PC-3 (cell line): ENCODE measurements at regions not wholly inside any gene's neighbourhood (a gene's known extent, or its start where the extent isn't known, plus 50 kb on each side); places are given as distances from the start of the nearest gene placed in this dataset.

Experiments used
- ATAC-seq: fragments of 200-7000 bp; cut with Tn5 transposase; 2 replicates; pipeline ENCODE4 v1.9.1; 2020; ENCODE audit warnings: mild to moderate bottlenecking, moderate library complexity
- BruUV-seq: library from RNA; stranded (reverse); fragments of 400-500 nt; replicated peaks from 2 replicates; lab custom pipeline; 2021; lab: Mats Ljungman, UMichigan
- CTCF ChIA-PET: fragments of 300-600 bp; sonication (Branson Sonifier 250); formaldehyde crosslinking; loops from one replicate; lab custom pipeline; 2022; ENCODE audit warnings: antibody characterized with exemption; lab: Charles Lee
- POLR2A ChIA-PET: fragments of 300-600 bp; sonication (Branson Sonifier 250); formaldehyde crosslinking; loops from one replicate; lab custom pipeline; 2022; ENCODE audit warnings: antibody characterized with exemption; ENCODE audit not compliant: unreplicated experiment; lab: Charles Lee
- DNase-seq: peaks from one replicate; pipeline ENCODE4 v3.0.0-alpha.2; 2015
- H2AFZ ChIP-seq: fragments of 300-600 bp; sonication (generic); 2 replicates; pipeline ENCODE4 v1.6.0; 2016; ENCODE audit warnings: antibody characterized with exemption, low read length
- H3F3A ChIP-seq: fragments of 300-600 bp; sonication (generic); one replicate; pipeline ENCODE4 v1.6.0; 2017; ENCODE audit warnings: antibody characterized with exemption, low read length, control low read depth, mild to moderate bottlenecking; ENCODE audit not compliant: unreplicated experiment
- H3K27ac ChIP-seq: fragments of 300-600 bp; sonication (generic); 2 replicates; pipeline ENCODE4 v1.5.1; 2016; ENCODE audit warnings: mild to moderate bottlenecking, low read length
- H3K27me3 ChIP-seq: fragments of 300-600 bp; sonication (generic); 2 replicates; pipeline ENCODE4 v1.6.1; 2016; ENCODE audit warnings: low read length, mixed read lengths
- H3K36me3 ChIP-seq: fragments of 300-600 bp; sonication (generic); 2 replicates; pipeline ENCODE4 v1.6.1; 2016; ENCODE audit warnings: low read depth, mixed run types, low read length, mixed read lengths
- H3K4me1 ChIP-seq: fragments of 300-600 bp; sonication (generic); 2 replicates; pipeline ENCODE4 v1.5.1; 2016; ENCODE audit warnings: low read length; ENCODE audit not compliant: insufficient read depth
- H3K4me2 ChIP-seq: fragments of 300-600 bp; sonication (generic); 2 replicates; pipeline ENCODE4 v1.6.0; 2016; ENCODE audit warnings: low read length
- H3K4me3 ChIP-seq: fragments of 300-600 bp; sonication (generic); 2 replicates; pipeline ENCODE4 v1.5.1; 2016; ENCODE audit warnings: mild to moderate bottlenecking, low read length, mixed read lengths
- H3K79me2 ChIP-seq: fragments of 300-600 bp; sonication (generic); 2 replicates; pipeline ENCODE4 v1.6.1; 2017; ENCODE audit warnings: low read length, mixed read lengths
- H3K9ac ChIP-seq: fragments of 300-600 bp; sonication (generic); 2 replicates; pipeline ENCODE4 v1.6.0; 2016; ENCODE audit warnings: mild to moderate bottlenecking, low read length
- H3K9me2 ChIP-seq: fragments of 300-600 bp; sonication (generic); replicated peaks from 2 replicates; pipeline ENCODE4 v1.6.1; 2016; ENCODE audit warnings: mixed run types, low read length, mixed read lengths
- H3K9me3 ChIP-seq: fragments of 300-600 bp; sonication (generic); 2 replicates; pipeline ENCODE4 v1.6.1; 2016; ENCODE audit warnings: low read length, mixed read lengths
- H4K20me1 ChIP-seq: fragments of 300-600 bp; sonication (generic); 2 replicates; pipeline ENCODE4 v1.6.1; 2016; ENCODE audit warnings: low read length, mixed read lengths
- EZH2 ChIP-seq: fragments of 300-600 bp; sonication (generic); IDR thresholded peaks from one replicate; pipeline ENCODE4 v1.6.1; 2017; ENCODE audit warnings: antibody characterized with exemption, mild to moderate bottlenecking, low read length; ENCODE audit not compliant: unreplicated experiment
- EZH2phosphoT487 ChIP-seq: fragments of 300-600 bp; sonication (generic); IDR thresholded peaks from 2 replicates; pipeline ENCODE4 v1.6.1; 2018; ENCODE audit warnings: mild to moderate bottlenecking, antibody characterized with exemption, low read length, borderline replicate concordance
- intact Hi-C: fragments of 100-400 bp; cut with micrococcal nuclease; formaldehyde crosslinking; loops from 2 replicates; pipeline ENCODE4 v1.9.0; 2023
- TF ChIP-seq, protein P1 (sequence below): fragments of 300-600 bp; sonication (generic); conservative IDR thresholded peaks from 2 replicates; pipeline ENCODE4 v1.5.1; 2017; ENCODE audit warnings: antibody characterized with exemption, low read depth, mild to moderate bottlenecking, low read length

DNA sequence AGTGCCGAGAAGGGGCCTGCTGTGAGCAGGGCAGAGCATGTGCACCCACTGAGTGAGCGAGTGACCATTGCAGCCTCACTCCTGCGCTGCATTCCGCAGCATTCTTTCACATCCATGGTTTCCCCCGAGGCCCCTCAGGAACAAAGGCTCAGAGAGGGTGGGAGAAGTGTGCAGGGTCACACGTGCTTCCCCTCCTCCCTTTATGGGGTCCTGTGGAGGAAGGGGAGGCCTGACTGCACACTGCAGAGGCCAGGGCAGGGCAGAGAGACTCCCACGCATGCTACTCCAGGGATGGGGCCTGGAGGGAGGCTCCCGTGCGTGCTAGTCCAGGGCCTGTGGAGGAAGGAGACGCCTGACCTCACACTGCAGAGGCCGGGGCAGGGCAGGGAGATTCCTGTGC lies 63.2 kb downstream of the DIO3 start:
- TF ChIP-seq EZH2phosphoT487 (no peak), EZH2 (no peak)
- TF ChIP-seq, protein P1, sequence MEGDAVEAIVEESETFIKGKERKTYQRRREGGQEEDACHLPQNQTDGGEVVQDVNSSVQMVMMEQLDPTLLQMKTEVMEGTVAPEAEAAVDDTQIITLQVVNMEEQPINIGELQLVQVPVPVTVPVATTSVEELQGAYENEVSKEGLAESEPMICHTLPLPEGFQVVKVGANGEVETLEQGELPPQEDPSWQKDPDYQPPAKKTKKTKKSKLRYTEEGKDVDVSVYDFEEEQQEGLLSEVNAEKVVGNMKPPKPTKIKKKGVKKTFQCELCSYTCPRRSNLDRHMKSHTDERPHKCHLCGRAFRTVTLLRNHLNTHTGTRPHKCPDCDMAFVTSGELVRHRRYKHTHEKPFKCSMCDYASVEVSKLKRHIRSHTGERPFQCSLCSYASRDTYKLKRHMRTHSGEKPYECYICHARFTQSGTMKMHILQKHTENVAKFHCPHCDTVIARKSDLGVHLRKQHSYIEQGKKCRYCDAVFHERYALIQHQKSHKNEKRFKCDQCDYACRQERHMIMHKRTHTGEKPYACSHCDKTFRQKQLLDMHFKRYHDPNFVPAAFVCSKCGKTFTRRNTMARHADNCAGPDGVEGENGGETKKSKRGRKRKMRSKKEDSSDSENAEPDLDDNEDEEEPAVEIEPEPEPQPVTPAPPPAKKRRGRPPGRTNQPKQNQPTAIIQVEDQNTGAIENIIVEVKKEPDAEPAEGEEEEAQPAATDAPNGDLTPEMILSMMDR, result no peak
- ChIA-PET CTCF (no interaction called here), POLR2A (no interaction called here)
- Histone ChIP-seq H3K27me3 (no peaks in the 10 kb centered on the region), H3K36me3 (no peaks in the 10 kb centered on the region), H3K4me3 (no peak overlapping the region), H3K27ac (no peak overlapping the region), H3K9ac (no peak overlapping the region), H3K79me2 (no peaks in the 10 kb centered on the region), H3K9me2 (no peaks in the 10 kb centered on the region), H3F3A (no peaks in the 10 kb centered on the region), H3K4me1 (peaks cover 3% of the 10 kb centered on the region; the same call in 1 of the 2 replicates), H3K4me2 (no peak overlapping the region), H2AFZ (no peak overlapping the region), H3K9me3 (no peaks in the 10 kb centered on the region), H4K20me1 (no peaks in the 10 kb centered on the region)
- ATAC-seq, result no peak
- no TSS peak for BruUV-seq
- DNase-seq, result no peak
- intact Hi-C loops, result no loop called here

DNA sequence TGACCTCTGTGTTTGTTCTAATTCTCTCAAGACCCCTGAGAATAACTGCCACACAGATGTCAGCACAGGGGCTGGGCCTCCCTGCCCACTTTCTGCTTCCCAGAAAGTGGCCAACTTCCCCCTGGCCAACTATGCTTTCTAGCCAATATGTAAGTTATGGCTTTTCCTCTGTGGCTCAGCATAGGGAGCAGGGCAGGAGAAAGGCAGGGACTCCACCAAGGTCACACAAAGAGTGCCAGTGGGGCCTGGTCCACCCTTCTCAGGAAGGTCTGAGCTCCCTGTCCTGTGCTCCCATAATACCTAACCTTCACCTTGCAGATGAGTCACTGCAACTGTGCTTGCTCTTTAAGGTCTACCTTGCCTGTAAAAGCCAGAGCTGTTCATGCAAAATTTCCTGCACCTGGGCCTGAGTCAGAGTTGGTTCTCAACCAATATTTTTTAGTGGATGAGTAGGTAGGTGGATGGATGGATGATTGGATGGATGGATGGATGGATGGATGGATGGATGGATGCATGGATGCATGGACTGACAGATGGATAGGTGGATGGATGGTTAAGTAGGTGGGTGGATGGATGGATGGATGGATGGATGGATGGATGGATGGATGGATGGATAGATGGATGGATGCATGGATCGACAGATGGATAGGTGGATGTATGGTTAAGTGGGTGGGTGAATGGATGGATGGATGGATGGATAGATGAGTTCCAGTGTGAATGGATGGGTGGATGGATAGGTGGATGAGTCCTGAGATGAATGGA lies 64.2 kb downstream of the DIO3 start:
- no peak overlapping the region for H3K27ac ChIP-seq
- no peak overlapping the region for H3K4me2 ChIP-seq
- no peaks in the 10 kb centered on the region for H3F3A ChIP-seq
- no peaks in the 10 kb centered on the region for H3K36me3 ChIP-seq
- H3K4me1 ChIP-seq, result peaks cover 3% of the 10 kb centered on the region; the same call in 1 of the 2 replicates
- H3K9me2 ChIP-seq, result no peaks in the 10 kb centered on the region
- no peak overlapping the region for H3K9ac ChIP-seq
- ATAC-seq (no peak), DNase-seq (peak; percentile 41)
- no peaks in the 10 kb centered on the region for H3K79me2 ChIP-seq
- intact Hi-C loops, result no loop called here
- H3K4me3 ChIP-seq, result no peak overlapping the region
- no peaks in the 10 kb centered on the region for H4K20me1 ChIP-seq
- POLR2A ChIA-PET, result no interaction called here
- TF ChIP-seq EZH2phosphoT487, result no peak
- TF ChIP-seq, protein P1, result no peak
- CTCF ChIA-PET, result no interaction called here
- H3K27me3 ChIP-seq, result no peaks in the 10 kb centered on the region
- no TSS peak for BruUV-seq
- no peak overlapping the region for H2AFZ ChIP-seq
- H3K9me3 ChIP-seq, result no peaks in the 10 kb centered on the region

DNA sequence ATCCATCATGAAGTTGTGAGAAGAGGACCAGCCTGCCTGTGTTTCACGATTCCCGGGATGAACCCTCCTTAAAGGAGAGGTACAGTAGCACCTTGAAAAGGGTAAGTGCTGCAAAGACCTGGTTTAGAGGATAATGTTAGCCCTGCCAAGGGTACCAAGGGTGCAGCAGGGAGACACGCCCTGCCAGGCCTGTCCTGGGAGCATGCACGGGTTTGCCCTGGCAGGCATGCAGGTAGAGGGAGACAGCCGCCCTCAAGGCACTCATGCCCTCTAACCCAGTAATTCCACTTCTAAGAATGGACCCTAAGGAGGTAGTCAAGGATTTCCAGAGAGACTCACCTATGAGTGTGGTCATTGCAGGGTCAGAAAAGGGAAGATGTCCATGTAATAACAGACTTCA lies 65.0 kb downstream of the DIO3 start:
- Histone ChIP-seq H3K4me1 (peaks cover 3% of the 10 kb centered on the region; the same call in 1 of the 2 replicates), H3K9ac (no peak overlapping the region), H4K20me1 (no peaks in the 10 kb centered on the region), H3K4me2 (no peak overlapping the region), H3K27me3 (no peaks in the 10 kb centered on the region), H3K9me2 (no peaks in the 10 kb centered on the region), H3K9me3 (no peaks in the 10 kb centered on the region), H3K27ac (no peak overlapping the region), H3F3A (no peaks in the 10 kb centered on the region), H3K36me3 (no peaks in the 10 kb centered on the region), H2AFZ (no peak overlapping the region), H3K4me3 (no peak overlapping the region), H3K79me2 (no peaks in the 10 kb centered on the region)
- DNase-seq (no peak), ATAC-seq (no peak)
- no TSS peak for BruUV-seq
- TF ChIP-seq, protein P1, result no peak
- TF ChIP-seq EZH2phosphoT487 (no peak), EZH2 (no peak)
- POLR2A ChIA-PET, result no interaction called here
- CTCF ChIA-PET, result no interaction called here
- intact Hi-C loops, result no loop called here
